ENCODE measurements at regions not wholly inside any gene's neighbourhood (a gene's known extent, or its start where the extent isn't known, plus 50 kb on each side); places are given as distances from the start of the nearest gene placed in this dataset.

DNA sequence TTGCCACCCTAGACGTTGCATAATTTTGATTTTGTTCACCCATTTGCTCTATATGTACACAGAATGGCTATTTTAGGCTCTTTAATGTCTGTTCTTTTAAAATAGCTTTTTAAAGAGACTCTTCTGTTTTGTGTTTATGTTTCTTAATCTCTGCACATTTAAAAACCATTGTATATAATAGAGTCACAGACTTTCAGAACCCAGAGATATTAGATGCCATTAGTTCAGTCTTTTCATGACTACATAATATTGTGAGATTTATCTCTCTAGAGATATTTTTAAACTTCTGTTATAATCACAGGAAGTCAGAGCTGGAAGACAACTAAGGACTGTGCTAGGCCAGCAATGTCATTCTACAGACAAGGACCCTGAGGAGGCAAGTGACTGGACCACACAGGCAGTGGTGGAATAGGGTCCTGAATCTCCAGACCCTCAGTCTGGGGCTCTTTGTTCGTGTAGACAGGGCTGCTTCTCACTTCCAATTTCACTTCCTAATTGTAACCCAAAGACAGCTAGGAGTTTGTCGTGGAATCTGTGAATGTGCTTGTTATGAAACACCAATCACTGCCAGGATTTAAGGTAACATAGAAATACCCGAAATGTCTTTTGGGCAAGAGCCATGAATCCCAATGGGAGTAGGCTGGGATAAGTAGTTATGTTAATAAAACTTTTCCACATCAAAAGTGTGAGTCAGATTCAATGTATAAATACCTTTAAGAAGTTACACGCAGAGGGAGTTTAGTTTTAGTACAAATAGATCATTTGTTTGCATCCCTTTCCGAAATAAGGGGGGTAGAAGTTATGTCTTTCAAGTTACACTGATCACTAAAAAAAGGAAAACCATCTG lies 165.2 kb upstream of the ROPN1 start:
- peak in 2 of 4 donors; percentile 12 to 48 for ATAC-seq
- Histone ChIP-seq H3K27me3 (no peaks in the 10 kb centered on the region), H3K4me3 (no peak overlapping the region), H3K9me3 (no peaks in the 10 kb centered on the region), H3K36me3 (no peaks in the 10 kb centered on the region), H3K4me1 (peaks cover 0 to 7% (median 0%) of the 10 kb centered on the region in 4 donors), H3K27ac (no peak overlapping the region)
- no peak for DNase-seq
- intact Hi-C loops (cut with DNase I), result no loop called here
- TF ChIP-seq, protein P1, sequence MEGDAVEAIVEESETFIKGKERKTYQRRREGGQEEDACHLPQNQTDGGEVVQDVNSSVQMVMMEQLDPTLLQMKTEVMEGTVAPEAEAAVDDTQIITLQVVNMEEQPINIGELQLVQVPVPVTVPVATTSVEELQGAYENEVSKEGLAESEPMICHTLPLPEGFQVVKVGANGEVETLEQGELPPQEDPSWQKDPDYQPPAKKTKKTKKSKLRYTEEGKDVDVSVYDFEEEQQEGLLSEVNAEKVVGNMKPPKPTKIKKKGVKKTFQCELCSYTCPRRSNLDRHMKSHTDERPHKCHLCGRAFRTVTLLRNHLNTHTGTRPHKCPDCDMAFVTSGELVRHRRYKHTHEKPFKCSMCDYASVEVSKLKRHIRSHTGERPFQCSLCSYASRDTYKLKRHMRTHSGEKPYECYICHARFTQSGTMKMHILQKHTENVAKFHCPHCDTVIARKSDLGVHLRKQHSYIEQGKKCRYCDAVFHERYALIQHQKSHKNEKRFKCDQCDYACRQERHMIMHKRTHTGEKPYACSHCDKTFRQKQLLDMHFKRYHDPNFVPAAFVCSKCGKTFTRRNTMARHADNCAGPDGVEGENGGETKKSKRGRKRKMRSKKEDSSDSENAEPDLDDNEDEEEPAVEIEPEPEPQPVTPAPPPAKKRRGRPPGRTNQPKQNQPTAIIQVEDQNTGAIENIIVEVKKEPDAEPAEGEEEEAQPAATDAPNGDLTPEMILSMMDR (IDR thresholded peaks at IDR 0.05), result no peak
- TF ChIP-seq POLR2A (IDR thresholded peaks at IDR 0.05), result no peak
- 58% methylated on average over 6 of the region's 6 CpGs for WGBS (ENCODE audit: insufficient coverage, low coverage, low lambda C conversion rate, missing lambda C conversion rate)

DNA sequence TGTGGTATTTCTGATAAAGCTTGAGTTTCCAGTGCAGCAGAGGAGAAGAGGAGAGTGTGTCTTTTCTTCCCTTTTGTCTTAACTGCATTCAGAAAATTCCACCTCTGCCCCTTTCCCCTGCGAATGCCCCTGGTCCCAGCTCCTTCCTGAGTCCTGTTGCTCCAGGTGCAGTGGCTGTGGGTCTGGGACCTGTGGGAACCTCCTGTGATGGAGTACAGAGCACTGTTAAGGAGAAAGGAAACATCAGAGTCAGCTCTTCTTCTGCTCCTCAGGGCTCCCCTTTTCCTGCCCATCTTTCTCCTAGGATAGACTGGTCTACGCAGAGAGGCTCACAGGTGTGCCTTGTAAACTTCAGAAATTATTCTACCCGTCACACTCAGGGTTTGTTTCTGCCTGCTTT lies 165.8 kb upstream of the ROPN1 start:
- no peak for ATAC-seq

DNA sequence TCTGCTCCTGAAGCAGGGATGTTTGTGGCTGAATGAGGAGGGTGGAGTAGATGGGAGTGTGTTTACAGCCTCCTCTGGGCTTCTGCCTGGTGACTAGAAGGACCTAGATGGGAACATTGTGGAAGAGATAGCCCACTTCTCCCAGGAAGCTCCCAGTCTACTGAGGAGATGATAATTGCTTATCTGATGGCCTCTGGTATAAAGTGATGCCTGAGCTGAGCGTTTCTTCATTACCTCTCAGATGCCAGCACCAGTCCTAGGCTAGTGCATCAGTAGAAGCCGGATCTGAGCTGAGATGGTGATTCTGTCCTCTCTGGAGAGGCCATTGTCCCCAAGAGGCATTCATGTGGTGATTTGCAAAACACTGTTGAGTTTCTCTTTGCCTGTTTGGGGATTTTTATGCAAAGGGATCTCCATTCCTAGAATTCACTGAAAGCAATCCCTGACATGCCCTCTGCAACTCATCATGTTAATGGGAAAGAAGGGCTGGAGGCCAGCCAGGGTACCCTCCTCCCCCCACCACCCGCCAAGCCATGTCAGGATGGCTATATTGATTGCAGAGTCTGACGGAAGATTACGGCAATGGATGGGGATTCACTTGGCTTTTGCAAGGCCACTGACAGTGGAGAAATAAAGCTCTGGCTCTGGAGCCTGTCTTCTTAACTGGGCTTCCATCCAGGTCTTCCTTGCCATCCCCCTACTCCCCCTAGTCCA lies 166.4 kb upstream of the ROPN1 start:
- TF ChIP-seq, protein P1 (IDR thresholded peaks at IDR 0.05), result no peak
- no peak for TF ChIP-seq POLR2A (IDR thresholded peaks at IDR 0.05)
- H3K4me1 ChIP-seq, result peaks cover 0 to 8% (median 0%) of the 10 kb centered on the region in 4 donors
- H3K36me3 ChIP-seq, result no peaks in the 10 kb centered on the region
- H3K27me3 ChIP-seq, result no peaks in the 10 kb centered on the region
- H3K4me3 ChIP-seq, result no peak overlapping the region
- no peak overlapping the region for H3K27ac ChIP-seq
- intact Hi-C loops (cut with DNase I), result no loop called here
- 35% methylated on average over 5 of the region's 5 CpGs for WGBS (ENCODE audit: insufficient coverage, low coverage, low lambda C conversion rate, missing lambda C conversion rate)
- DNase-seq (peak in 1 of 3 donors; percentile 33), ATAC-seq (peak in 1 of 4 donors; percentile 39)
- no peaks in the 10 kb centered on the region for H3K9me3 ChIP-seq

More for the DNA sequence above, 165.8 kb upstream of the ROPN1 start:
- DNase-seq, result no peak
- Histone ChIP-seq H3K9me3 (no peaks in the 10 kb centered on the region), H3K27me3 (no peaks in the 10 kb centered on the region), H3K27ac (no peak overlapping the region), H3K4me1 (peaks cover 0 to 7% (median 0%) of the 10 kb centered on the region in 4 donors), H3K4me3 (no peak overlapping the region), H3K36me3 (no peaks in the 10 kb centered on the region)
- intact Hi-C loops (cut with DNase I), result no loop called here
- 33% methylated on average over 2 of the region's 3 CpGs for WGBS (ENCODE audit: insufficient coverage, low coverage, low lambda C conversion rate, missing lambda C conversion rate)
- TF ChIP-seq POLR2A (IDR thresholded peaks at IDR 0.05), result no peak
- TF ChIP-seq, protein P1 (IDR thresholded peaks at IDR 0.05), result no peak

DNA sequence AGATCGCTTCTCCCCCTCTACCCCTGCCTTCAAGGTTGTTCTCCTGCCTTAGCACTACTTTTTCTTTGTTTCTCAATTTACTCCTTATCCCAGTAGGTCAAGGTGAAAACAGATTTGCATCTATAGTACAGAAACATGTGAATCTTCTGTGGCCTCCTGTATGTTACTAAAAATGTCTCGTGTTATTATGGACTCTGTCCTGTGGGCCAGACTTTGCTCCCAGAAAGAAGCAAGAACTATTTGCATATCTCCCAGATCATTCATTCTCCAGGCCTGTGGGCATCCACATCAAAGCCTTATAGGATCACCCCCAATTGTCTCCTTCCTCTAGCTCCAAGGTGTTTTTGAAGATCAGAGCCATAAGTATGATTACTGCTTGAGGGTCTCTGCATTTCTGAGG lies 169.5 kb upstream of the ROPN1 start:
- Histone ChIP-seq H3K36me3 (no peaks in the 10 kb centered on the region), H3K27ac (no peak overlapping the region), H3K9me3 (no peaks in the 10 kb centered on the region), H3K4me3 (no peak overlapping the region), H3K27me3 (no peaks in the 10 kb centered on the region), H3K4me1 (peaks cover 0 to 17% (median 0%) of the 10 kb centered on the region in 4 donors)
- 60% methylated on average over 2 of the region's 2 CpGs for WGBS (ENCODE audit: insufficient coverage, low coverage, low lambda C conversion rate, missing lambda C conversion rate)
- DNase-seq (no peak), ATAC-seq (peak; percentile 10 to 41 (median 26))
- intact Hi-C loops (cut with DNase I), result no loop called here
- no peak for TF ChIP-seq POLR2A (IDR thresholded peaks at IDR 0.05)
- TF ChIP-seq, protein P1 (IDR thresholded peaks at IDR 0.05), result no peak

Measured in right lobe of liver (tissue), 6 donors.